Upper lobe of right lung (tissue), 1 donor: ENCODE measurements at regions not wholly inside any gene's neighbourhood (a gene's known extent, or its start where the extent isn't known, plus 50 kb on each side); places are given as distances from the start of the nearest gene placed in this dataset.

ENCODE experiments used
- ATAC-seq: fragments of 200-7000 bp; cut with Tn5 transposase; one replicate; pipeline ENCODE4 v1.9.1; 2020; ENCODE audit warnings: mild to moderate bottlenecking, moderate library complexity
- DNase-seq: peaks from one replicate; pipeline ENCODE4 v3.0.0-alpha.2; 2020
- H3K27ac ChIP-seq: fragments of 200-600 bp; one replicate; pipeline ENCODE4 v1.8.0; 2022
- H3K27me3 ChIP-seq: fragments of 200-600 bp; one replicate; pipeline ENCODE4 v1.8.0; 2022; ENCODE audit warnings: mild to moderate bottlenecking
- H3K36me3 ChIP-seq: fragments of 200-600 bp; one replicate; pipeline ENCODE4 v1.8.0; 2022
- H3K4me1 ChIP-seq: fragments of 200-600 bp; one replicate; pipeline ENCODE4 v1.8.0; 2022
- H3K4me3 ChIP-seq: fragments of 200-600 bp; one replicate; pipeline ENCODE4 v1.8.0; 2022; ENCODE audit warnings: mild to moderate bottlenecking
- H3K9me3 ChIP-seq: fragments of 200-600 bp; one replicate; pipeline ENCODE4 v1.8.0; 2022
- intact Hi-C: fragments of 100-400 bp; cut with DNase I; formaldehyde crosslinking; loops from one replicate; pipeline ENCODE4 v1.11.0; 2022
- TF ChIP-seq, protein P1 (sequence below): fragments of 200-600 bp; IDR thresholded peaks from one replicate; pipeline ENCODE4 v1.8.0; 2022; ENCODE audit warnings: antibody characterized with exemption
- donor health status: DM: no; HTN: yes; CAD: no; lungs with severe emphysema.

DNA sequence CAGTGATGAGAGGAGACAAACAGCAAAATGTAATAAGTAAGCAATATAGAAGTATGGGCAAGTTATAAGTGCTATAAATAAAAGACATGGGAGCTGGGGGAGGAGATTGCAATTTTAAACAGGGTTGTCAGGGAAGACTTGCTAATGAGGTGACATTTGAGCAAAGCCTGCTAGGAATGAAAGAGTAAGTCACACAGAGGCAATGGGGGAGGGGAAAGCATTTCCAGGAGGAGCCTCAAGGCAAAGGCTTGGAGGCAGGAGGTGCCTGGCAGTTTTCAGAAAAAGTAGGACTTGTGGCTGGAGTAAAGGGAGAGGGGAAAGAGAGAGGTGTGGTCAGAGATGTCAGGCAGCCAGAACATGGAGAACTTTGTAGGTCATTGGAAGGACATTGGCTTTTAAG, 124.4 kb upstream of the NMUR2 start:
- no peaks in the 10 kb centered on the region for H3K36me3 ChIP-seq
- TF ChIP-seq, protein P1, sequence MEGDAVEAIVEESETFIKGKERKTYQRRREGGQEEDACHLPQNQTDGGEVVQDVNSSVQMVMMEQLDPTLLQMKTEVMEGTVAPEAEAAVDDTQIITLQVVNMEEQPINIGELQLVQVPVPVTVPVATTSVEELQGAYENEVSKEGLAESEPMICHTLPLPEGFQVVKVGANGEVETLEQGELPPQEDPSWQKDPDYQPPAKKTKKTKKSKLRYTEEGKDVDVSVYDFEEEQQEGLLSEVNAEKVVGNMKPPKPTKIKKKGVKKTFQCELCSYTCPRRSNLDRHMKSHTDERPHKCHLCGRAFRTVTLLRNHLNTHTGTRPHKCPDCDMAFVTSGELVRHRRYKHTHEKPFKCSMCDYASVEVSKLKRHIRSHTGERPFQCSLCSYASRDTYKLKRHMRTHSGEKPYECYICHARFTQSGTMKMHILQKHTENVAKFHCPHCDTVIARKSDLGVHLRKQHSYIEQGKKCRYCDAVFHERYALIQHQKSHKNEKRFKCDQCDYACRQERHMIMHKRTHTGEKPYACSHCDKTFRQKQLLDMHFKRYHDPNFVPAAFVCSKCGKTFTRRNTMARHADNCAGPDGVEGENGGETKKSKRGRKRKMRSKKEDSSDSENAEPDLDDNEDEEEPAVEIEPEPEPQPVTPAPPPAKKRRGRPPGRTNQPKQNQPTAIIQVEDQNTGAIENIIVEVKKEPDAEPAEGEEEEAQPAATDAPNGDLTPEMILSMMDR: no peak
- no peak overlapping the region for H3K27ac ChIP-seq
- peak; percentile 21 for ATAC-seq
- H3K27me3 ChIP-seq: no peaks in the 10 kb centered on the region
- DNase-seq: no peak
- intact Hi-C loops: no loop called here
- H3K4me3 ChIP-seq: no peak overlapping the region
- H3K4me1 ChIP-seq: no peaks in the 10 kb centered on the region
- H3K9me3 ChIP-seq: no peaks in the 10 kb centered on the region

DNA sequence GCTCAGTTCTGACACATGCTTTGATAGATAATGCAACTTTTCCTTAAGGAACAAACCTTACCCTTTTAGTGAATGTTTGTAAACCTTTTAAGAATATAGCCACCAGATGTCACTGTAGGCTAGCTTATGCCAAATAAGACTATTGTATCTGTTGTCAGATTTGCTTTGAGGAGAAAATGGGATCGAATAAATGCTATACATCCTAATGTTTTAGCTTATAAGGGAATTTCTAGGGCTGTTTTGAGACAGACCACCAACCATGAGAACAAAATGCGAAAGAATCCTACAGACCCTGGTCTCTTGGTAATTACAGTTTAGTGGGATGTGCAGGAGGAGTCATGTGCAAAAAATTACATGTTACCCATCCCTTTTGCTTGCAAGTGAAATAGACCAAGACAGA, 127.6 kb upstream of the NMUR2 start:
- H3K27me3 ChIP-seq: no peaks in the 10 kb centered on the region
- no peaks in the 10 kb centered on the region for H3K4me1 ChIP-seq
- TF ChIP-seq, protein P1: peak; percentile 54
- no peaks in the 10 kb centered on the region for H3K9me3 ChIP-seq
- H3K27ac ChIP-seq: no peak overlapping the region
- no peak overlapping the region for H3K4me3 ChIP-seq
- no peak for DNase-seq
- ATAC-seq: peak; percentile 43
- H3K36me3 ChIP-seq: no peaks in the 10 kb centered on the region
- intact Hi-C loops: no loop called here

DNA sequence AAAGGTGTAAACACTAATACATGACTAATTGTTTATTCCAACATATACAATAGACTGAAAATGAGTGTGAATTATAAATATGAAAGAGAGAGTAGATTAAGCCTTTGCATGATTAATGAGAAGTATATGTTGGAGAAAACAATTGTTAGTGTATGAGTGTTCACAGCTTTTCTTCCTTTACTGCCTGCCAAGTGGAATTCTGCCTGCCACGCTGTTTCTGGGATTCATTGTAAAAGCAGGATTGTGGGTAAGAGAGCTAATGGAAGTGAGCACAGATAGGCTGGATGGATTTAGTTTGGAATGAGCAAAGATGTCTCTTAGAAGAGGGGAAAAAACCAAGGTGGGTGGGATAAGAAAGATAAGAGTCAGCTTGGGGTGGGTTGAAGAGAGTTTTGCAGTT, 129.6 kb upstream of the NMUR2 start:
- no peaks in the 10 kb centered on the region for H3K9me3 ChIP-seq
- no peak overlapping the region for H3K4me3 ChIP-seq
- ATAC-seq (no peak), DNase-seq (no peak)
- no peaks in the 10 kb centered on the region for H3K27me3 ChIP-seq
- intact Hi-C loops: no loop called here
- no peak overlapping the region for H3K27ac ChIP-seq
- H3K4me1 ChIP-seq: no peaks in the 10 kb centered on the region
- no peaks in the 10 kb centered on the region for H3K36me3 ChIP-seq
- TF ChIP-seq, protein P1: no peak

DNA sequence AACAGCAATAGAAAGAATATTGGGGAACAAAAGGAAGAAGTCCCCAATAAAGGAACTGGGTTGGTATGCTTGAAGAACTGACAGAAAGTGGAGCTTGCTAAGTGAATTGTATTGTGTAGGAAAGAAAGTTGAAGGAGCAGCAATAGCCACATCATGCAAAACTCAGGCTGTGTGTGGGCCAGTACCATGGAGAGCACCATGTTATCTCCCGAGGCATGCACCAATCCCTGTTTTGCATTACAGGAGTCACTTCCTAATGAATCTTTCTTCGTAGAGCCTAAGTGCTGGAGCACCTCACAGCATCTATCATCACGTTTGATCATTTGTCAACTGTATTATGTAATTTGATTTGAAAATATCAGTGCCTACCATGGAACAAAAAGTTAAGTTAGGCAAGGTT, 137.7 kb upstream of the NMUR2 start:
- H3K9me3 ChIP-seq: no peaks in the 10 kb centered on the region
- no peaks in the 10 kb centered on the region for H3K36me3 ChIP-seq
- DNase-seq (no peak), ATAC-seq (no peak)
- TF ChIP-seq, protein P1: no peak
- intact Hi-C loops: no loop called here
- no peak overlapping the region for H3K4me3 ChIP-seq
- H3K4me1 ChIP-seq: no peaks in the 10 kb centered on the region
- H3K27me3 ChIP-seq: peaks cover 4% of the 10 kb centered on the region
- H3K27ac ChIP-seq: no peak overlapping the region

DNA sequence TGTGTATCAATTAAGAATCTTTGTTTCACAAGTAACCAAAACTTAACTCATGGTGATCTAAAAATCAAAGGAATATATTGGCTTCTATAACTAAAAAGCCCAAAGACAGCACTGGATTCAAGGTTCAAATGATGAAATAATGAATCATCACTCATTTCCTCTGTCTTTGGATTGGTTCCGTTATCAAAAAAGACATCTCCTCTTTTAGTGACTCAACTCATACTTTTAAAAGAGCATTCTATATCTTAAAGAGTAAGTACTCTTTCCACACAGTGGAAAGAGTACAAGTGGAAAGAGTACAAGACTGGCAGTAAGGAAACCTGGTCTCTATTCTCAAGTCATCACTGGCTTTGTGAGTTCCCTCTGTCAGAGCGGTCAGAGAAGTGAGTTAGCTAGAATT, 141.4 kb upstream of the NMUR2 start:
- Histone ChIP-seq H3K27ac (no peak overlapping the region), H3K4me3 (no peak overlapping the region), H3K9me3 (no peaks in the 10 kb centered on the region), H3K36me3 (no peaks in the 10 kb centered on the region), H3K4me1 (no peaks in the 10 kb centered on the region), H3K27me3 (peaks cover 4% of the 10 kb centered on the region)
- DNase-seq (no peak), ATAC-seq (no peak)
- TF ChIP-seq, protein P1: no peak
- intact Hi-C loops: no loop called here

DNA sequence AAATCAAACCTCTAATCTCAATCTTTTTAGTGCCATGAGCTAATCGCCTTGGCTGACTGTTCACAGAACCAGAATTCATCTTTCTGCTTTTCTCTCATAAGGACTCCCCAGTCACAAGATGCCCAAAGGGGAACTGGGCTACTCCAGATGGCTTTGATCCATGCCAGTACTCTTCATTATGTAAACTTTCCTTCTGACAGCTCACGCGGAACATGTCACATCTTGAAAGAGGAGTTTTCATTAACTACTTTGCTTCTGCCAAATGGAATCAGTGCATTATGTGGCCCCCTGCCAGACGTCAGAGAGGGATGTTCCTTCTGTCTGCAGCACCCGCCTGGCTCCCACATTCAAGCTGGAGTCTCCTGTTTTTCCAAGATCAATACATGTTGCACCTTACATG, 142.1 kb upstream of the NMUR2 start:
- Histone ChIP-seq H3K4me3 (no peak overlapping the region), H3K27me3 (no peaks in the 10 kb centered on the region), H3K27ac (no peak overlapping the region), H3K4me1 (no peaks in the 10 kb centered on the region), H3K9me3 (no peaks in the 10 kb centered on the region), H3K36me3 (no peaks in the 10 kb centered on the region)
- no peak for ATAC-seq
- intact Hi-C loops: no loop called here
- TF ChIP-seq, protein P1: no peak
- no peak for DNase-seq
